HuH-7.5 (cell line): ENCODE measurements at regions not wholly inside any gene's neighbourhood (a gene's known extent, or its start where the extent isn't known, plus 50 kb on each side); places are given as distances from the start of the nearest gene placed in this dataset.
"Not testable (repeated sequence)": the region's sequence is repeated elsewhere in the genome, so short reads cannot be mapped to it uniquely, and the experiment has no call there.

Source experiments
- DNase-seq: peaks from one replicate; pipeline ENCODE4 v3.0.0; 2011; ENCODE audit warnings: low spot score

DNA sequence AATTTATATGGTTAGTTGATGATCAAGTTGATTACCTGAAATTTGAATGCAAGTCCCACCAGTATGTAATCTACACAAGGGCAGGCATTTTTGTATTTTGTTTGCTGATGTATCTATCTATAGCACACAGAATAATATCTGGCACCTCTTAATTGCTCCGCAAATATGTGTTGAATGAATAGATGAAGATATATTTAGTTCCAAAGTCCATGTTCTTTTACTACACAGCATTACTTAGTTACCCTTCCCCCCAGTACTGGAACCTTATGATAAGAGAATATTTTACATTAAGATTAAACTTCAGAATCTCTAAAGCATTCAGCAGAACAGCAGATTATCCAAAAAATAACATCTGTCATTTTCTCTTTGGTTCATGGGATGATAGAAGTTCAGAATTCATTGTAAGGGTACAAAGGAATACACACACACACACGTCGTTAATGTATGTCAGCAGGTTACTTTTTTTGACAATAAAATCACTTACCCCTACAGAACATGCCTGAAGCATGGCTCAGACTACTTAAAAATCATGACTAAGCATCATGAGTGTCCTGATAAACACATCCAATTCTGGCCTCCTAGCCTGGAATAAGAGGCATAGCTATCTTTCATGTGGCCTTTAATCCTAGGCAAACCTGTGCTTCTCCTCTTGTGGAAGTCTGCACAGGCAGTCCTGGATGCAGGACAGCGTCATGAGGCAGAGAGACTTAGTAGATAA is 148.9 kb upstream of the TBC1D5 start:
- DNase-seq: no peak

DNA sequence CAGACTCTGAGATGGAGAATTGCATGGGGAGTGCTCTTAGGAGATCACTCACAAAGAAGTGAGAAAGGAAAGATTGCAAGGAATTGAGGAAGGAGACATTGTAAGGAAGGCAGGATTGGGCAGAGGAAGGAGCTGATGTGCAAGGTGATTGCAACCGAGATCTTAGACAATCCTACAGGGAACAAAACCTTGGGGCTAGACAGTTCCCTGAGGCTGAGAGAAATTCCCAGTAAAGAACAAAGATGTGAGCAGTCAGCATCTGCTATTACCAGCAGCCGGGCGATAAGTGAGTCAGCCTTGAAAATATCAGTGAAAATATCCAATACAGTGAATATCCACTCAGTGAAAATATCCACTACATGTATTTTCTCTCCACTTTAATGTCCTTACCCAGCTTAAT is 143.6 kb upstream of the TBC1D5 start:
- DNase-seq: no peak

DNA sequence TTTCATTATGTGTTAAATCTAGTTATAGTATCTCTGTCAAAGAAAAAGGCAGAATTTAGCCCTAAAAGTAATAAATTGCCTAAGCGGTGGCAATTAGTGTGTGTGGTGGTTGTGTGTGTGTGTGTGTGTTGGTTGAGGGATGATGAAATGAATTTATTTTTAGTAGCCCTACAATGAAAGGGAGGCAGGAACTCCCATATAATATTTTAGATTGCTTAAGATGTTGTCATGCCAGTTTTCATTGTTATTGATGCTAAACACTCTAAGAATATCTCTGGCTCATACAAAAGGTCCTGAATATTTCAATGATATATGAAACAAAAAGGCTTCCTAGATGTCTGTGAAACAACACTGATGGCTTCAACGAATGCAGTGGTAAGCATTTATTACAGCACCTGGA is 140.6 kb upstream of the TBC1D5 start:
- no peak for DNase-seq

DNA sequence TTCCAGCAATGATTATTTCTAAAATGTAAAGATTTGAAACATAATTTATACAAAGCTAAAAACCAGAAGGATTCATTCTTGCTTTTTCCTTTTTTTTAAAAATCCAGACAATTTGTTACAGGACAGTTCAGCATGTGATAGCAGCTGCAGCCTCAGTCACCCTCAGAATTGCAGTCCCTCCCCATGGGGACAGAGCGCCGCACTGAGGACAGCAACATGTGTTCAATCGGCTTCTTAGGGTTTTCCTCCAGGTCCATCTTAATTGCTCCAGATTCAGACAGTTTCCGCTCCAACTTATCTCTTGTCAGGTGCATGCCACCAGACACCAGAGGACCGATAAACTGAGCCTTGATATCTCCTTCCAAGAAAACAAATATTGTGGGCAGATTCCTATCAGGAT is 134.9 kb upstream of the TBC1D5 start:
- DNase-seq: no peak

DNA sequence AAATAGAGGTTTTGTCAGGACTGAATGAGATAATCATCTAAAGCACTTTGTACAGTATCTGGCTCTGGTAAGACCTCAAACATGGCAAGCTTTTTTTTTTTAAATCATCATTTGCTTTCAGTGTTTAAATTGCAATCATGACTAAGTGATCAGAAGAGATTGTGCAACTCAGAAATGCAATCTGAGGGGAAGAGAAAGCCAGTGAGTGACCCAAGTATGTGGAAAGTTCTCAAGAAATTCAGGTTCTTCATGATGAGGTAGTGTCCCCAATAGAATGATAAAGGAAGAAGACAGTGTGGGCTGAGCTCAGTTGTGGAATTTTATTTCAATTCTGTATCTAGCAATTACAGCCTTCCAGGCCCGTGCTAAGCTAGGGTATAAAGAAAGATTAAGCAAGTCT is 132.2 kb upstream of the TBC1D5 start:
- no peak for DNase-seq

DNA sequence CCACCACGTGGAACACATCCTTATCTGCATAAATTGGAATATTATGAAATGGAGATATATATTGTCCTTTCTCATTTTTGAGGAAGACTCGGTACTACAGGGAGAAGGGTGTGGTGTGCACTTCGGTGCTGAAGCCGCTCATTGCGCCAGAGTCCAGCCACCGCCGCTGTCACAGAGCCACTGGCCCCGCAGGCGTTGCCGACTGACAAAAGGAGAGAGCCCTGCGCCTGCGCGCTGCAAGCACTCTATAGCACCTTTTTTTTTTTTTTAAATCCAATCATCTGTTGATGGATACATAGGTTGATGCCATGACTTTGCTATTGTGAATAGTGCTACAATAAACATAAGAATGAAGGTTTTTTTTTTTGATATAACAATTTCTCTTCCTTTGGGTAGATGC is 130.0 kb upstream of the TBC1D5 start:
- DNase-seq: no peak

DNA sequence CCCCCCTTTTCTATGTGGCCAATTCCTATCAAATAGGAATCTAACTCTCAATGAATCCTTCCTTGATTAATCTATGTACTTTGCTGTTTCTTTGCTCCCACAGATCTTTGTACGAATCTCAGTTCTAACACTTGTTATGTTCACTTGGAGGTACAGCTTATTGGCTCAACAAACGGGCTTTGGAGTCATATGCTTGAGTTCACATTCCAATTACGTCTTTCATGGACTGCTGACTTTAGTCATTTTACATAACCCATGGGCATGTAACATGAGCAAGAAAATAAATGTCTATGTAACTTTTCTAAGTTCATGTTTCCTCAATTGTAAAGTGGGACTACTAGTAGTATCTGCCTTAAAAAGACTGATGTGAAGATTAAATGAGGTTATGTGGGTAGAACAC is 123.2 kb upstream of the TBC1D5 start:
- no peak for DNase-seq

DNA sequence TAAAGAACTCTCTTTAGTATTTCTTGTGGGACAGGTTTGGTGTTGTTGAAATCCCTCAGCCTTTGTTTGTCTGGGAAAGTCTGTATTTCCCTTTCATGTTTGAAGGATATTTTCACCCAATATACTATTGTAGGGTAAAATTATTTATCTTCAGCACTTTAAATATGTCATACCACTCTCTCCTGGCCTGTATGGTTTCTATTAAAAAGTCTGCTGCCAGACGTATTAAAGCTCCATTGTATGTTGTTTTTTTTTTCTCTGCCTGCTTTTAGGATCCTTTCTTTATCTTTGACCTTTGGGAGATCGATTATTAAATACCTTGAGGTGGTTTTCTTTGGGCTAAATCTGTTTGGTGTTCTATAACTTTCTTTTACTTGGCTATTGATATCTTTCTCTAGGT is 119.0 kb upstream of the TBC1D5 start:
- no peak for DNase-seq

DNA sequence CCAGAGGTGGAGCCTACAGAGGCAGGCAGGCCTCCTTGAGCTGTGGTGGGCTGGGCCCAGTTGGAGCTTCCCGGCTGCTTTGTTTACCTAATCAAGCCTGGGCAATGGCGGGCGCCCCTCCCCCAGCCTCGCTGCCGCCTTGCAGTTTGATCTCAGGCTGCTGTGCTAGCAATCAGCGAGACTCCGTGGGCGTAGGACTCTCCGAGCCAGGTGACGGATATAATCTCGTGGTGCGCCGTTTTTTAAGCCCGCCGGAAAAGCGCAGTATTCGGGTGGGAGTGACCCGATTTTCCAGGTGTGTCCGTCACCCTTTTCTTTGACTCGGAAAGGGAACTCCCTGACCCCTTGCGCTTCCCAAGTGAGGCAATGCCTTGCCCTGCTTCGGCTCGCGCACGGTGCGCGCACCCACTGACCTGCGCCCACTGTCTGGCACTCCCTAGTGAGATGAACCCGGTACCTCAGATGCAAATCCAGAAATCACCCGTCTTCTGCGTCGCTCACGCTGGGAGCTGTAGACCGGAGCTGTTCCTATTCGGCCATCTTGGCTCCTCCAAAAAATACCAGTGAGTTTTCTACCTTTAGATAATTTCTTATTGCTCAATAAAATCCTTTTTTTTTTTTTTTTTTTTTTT is 118.5 kb upstream of the TBC1D5 start:
- not testable (repeated sequence) for DNase-seq

DNA sequence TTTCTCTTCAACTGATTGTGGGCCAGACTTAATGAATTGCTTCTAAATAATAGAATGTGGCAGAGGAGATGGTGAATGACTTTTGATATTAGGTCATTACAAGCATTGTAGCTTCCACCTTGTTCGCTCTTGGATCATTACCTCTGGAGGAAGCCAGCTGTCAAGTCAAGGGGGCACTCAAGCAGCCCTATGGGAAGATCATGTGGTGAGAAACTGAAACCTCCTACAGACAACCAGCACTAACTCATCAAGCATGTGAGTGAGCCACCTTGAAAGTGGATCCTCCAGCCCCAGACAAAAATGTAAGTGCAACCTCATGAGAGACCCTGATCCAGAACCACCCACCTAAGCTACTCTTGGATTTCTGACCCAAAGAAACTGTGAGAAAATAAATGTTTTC is 109.8 kb upstream of the TBC1D5 start:
- DNase-seq: no peak

DNA sequence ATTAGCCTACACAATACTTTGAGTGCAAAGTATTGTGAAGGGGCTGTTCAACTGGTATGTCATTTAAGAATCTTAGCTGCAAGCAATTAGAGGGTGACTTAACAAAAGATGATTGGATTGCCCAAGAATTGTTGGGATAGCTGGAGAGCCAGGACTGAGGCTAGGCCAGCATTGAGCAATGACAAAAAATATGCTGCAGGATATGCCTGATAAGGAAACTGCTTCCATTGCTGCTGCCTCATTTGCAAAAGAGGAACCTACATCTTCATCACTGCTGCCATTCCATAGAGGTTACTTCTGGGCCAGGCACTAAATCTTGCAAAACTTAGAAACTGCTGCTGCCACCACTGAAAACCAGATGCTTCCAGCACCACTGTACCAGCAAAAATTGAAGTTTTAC is 108.0 kb upstream of the TBC1D5 start:
- DNase-seq: no peak

DNA sequence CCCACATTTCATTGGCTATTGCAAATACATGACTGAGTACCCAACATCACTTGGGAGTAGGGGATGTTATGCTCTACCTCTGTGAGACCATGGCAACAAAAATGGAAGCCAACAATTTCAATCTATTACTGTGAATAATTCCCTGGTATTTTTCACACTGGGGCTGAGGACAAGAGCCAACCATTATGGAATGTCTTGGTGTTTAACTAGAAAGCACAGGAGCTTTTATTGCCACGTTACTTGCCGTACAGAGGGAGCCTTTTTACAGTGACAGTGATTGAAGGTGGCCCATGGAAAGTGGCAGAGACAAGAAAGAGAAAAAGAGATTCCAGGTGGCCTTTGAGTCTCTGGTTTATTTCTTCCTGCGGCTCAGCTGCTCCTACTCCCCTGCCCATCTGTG is 105.7 kb upstream of the TBC1D5 start:
- no peak for DNase-seq

DNA sequence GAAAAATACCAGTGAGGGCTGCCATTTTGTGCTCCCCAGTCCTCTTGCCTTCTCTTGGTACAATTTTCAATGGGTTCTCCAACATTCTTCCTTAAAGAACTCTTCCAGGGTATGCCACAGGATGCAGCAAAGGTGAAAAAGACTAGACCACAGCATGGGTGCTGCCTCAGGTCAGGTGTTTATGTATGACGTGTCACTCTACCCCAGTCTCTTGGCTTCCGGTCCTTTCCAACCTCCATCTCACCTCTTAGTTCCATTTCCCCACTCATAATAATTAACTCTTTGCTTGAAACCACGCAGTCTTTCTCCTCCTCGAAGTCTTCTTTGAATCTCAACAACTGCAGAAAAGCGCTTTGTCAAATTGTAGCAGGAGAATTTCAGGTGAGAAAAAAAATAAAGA is 104.7 kb upstream of the TBC1D5 start:
- DNase-seq: no peak

DNA sequence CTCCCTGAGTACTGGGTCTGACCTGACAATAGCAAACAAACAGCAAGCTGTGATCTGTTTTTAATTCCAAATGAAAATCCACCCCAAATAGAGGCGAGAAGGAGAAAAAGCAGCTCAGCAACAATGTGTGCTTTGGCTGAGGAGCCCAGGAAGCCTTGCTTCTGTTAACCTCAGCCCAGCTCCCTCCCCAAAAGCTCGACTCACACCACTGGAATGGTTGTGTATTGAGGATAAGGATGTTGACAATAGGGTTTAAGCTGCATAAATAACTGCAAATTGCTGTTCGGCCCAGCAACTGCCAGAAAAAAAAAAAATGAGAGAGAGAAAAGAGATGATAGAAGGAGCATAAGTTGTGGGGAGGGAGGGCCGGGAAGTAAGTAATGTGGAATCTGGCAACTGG is 104.0 kb upstream of the TBC1D5 start:
- no peak for DNase-seq

DNA sequence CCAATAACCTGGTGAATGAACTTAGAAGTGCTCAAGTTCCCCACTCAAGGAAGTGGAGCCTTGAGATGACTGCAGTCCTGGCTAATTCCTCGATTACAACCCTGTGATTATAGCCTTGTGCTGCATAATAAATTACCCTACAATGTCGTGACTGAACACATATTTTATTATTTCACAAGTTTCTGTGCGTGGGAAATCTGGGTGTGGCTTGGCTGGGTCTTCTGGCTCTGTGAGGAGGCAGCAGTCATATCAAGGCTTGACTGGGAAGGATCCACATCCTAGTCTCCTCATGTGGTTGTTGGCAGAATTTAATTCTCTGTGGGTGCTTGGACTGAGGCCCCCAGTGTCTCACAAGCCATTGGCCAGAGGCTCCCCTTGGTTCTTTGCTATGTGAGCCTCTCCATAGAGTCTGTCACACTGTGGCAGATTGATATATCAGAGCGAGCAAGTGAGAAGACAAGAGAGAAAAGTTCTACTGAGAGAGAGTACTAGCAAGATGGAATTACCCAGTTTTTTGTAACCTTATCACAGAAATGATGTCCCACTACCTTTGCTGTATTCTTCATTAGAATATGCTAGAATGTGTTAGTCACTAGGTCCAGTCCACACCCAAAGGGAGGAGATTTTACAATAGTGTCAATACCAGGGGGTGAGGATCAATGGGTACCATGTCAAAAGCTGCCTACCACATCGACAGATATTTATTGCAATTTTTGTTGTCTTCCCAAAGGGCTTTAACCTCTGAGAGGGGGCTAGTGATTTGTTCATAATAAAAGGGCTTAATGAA is 102.8 kb upstream of the TBC1D5 start:
- no peak for DNase-seq

DNA sequence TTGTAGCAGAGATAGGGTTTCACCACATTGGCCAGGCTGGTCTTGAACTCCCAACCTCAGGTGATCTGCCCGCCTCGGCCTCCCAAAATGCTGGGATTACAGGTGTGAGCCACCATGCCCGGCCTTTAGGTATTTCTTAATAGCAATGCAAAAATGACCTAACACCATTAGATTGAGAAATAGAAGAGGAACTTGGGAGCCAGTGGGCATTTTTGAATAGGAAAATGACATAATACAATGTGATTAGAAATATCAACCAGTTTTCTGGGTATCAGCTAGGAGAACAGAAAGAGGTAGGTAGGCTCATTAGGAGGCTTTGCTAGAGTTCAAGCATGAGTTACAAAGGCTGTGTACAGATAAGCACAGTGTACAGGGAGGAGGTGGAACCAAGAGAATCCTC is 101.8 kb upstream of the TBC1D5 start:
- no peak for DNase-seq

DNA sequence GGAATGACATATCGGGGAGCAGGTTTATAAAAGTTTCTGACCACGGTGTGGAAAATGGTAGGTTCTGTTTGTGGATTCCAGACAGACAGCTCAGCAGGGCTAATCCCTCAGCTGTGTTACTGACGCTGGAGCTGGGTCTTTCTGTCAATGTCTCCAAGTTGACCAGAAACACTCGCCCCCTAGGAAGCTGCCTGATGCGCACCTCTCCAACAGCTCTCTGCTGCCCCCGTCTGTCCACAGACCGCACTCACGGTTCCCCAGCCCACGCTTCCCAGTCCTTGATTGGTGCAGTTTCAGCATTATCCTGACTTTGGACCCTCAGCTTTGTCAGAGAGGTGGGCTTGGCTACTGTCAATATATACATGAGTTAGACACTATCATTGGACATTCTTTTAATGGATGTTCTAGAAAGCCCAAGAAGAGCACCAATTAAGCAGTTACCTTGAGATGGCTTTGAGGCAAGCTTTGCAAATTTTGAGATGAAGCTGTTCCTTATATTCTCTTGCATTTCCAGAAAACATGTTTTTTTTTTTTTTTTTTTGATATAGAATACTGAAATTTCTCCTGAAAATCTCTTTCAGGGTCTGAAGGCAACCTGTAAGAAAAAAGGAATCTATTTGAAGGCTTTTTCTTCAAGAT is 98.9 kb upstream of the TBC1D5 start:
- peak; percentile 53 for DNase-seq

DNA sequence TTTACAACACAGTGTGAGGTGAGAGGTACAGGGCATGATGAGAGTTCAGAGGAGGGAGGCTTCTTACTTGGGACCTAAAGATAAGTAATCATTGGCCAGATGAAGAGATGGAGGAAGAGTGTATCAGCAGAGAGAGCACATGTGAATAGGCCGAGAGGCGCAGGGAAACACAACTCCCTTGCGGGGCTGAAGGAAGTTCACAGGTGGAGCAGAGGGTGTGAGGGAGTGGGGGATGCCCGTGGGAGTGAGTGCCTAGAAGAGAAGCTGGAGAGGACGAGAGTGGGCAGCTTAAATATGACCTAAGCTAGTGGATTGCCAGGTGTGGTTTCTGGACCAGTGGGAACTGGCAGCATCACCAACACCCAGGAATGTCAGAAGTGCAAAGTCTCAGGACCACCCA is 98.2 kb upstream of the TBC1D5 start:
- DNase-seq: no peak

DNA sequence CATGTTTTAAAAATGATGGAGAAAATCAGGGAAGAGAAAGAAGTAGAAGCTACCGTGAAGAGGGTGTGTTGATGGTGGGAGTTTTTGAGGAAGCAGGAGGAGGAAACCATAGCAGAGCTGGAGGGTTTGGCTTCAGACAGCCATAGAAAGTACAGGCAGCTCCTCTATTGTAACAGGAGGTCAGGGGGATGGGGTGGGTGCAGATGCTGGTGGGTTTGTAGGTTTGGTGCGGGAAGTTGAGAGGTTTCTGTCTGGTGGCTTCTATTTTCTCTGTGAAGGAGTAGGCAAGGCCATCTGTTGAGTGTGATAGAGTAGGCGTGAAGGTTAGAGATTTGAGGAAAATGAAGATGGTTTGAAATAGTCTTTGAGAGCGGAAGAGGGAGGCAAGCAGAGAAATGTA is 97.7 kb upstream of the TBC1D5 start:
- no peak for DNase-seq

DNA sequence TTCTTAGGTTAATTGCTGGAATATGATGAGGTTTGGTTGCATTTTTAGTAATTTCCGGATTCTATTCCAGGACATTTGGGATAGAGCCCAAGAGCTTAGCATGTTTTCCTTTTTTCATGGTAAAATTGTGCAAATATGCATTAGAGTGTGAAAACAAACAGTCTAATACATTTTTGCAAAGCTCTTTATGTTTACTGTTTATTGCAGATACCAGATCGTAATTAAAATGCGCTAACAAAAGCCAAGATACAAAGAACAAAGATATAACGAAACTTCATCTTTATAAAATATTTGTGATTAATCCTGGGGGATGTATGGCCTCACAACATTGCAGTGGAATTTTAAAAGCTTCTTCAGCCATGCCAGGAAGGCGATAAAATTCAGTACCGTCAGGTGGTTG is 94.5 kb upstream of the TBC1D5 start:
- DNase-seq: no peak

DNA sequence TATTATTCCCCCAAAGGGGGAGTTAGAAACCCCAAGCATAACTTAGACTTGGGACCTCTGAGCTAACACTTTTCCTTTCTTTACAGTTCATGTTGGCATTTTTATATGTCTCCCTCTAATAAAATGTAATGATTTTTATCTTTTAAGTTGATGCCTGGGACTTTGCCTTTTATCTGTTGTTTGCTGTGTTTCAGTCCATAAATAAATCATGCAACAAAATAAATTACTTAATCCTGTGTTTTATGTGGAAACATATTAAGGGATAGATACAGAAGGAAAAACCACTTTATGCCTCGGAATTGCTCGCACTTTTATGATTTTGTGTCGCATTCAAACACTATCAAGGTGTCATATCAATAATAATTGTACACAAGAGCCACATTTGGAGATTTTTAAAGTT is 93.7 kb upstream of the TBC1D5 start:
- no peak for DNase-seq

DNA sequence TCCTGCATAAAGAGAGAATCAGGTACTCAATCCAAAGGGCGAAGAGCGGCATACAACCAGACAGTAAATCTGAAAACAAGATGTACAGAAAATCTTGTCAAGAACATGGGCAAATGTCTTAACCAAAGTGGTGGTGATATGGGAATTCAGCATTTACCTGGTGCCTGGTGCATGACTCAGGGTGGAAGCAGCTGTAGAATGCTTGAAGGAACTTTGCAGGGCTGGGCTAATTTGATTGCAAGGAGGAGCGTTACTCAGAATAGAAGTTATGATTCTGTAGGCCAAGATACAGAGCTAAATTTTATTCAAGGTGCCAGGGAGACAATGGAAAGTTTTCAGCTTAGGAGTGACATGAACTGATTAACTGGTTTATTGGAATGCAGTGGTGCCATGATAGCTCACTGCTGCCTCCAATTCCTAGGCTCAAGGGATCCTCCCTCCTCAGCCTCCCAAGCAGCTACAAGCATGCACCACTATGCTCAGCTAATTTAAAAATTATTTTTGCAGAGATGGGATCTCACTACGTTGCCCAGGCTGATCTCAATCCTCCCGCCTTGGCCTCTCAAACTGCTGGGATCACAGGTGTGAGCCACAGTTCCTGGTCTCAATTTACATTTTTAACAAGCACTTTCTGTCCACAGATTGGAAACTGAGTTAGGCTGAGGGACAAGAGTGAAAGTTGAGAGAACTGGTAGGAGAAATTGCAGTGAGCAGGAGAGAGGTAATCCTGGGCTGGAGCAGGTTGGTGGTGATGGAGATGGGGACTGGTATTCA is 91.5 kb upstream of the TBC1D5 start:
- DNase-seq: no peak
